ENCODE measurements at regions not wholly inside any gene's neighbourhood (a gene's known extent, or its start where the extent isn't known, plus 50 kb on each side); places are given as distances from the start of the nearest gene placed in this dataset.

GRCh38 chr4:53923921-53924320, 140.5 kb downstream of the CHIC2 start:
- H3K4me3 Mint-ChIP-seq (ENCODE audit: unreplicated experiment) = no peak overlapping the region
- Histone ChIP-seq H2AFZ (ENCODE audit: low read depth, low read length) (no peak overlapping the region), H3K36me3 (ENCODE audit: insufficient read depth, low read length) (no peaks in the 10 kb centered on the region), H3K4me3 (ENCODE audit: insufficient read depth, low read depth, low read length) (no peak overlapping the region), H4K20me1 (ENCODE audit: insufficient read depth, low read length) (no peaks in the 10 kb centered on the region), H3K9ac (ENCODE audit: low read length) (no peak overlapping the region), H3K4me2 (ENCODE audit: low read length) (no peak overlapping the region), H3K79me2 (ENCODE audit: insufficient read depth, low read length) (no peaks in the 10 kb centered on the region), H3K27me3 (ENCODE audit: insufficient read depth, low read length) (no peaks in the 10 kb centered on the region), H3K27ac (ENCODE audit: low read depth, low read length) (no peak overlapping the region), H3K9me3 (ENCODE audit: insufficient read depth, low read depth, low read length) (no peaks in the 10 kb centered on the region), H3K4me1 (ENCODE audit: insufficient read depth, low read length) (no peaks in the 10 kb centered on the region)
- TF ChIP-seq EZH2 (IDR thresholded peaks at IDR 0.05; ENCODE audit: insufficient read depth, low read length) (no peak), CTCF (IDR thresholded peaks at IDR 0.05; ENCODE audit: insufficient read depth, low read depth, low read length) (no peak)
- H3K4me1 Mint-ChIP-seq (ENCODE audit: low read depth, unreplicated experiment) = no peaks in the 10 kb centered on the region
- no peak for DNase-seq (ENCODE audit: low read depth)
- no peak overlapping the region for H3K27ac Mint-ChIP-seq (ENCODE audit: unreplicated experiment)
- H3K36me3 Mint-ChIP-seq (ENCODE audit: low read depth, unreplicated experiment) = peaks cover 3% of the 10 kb centered on the region
- H3K27me3 Mint-ChIP-seq (ENCODE audit: low read depth, unreplicated experiment) = peaks cover 12% of the 10 kb centered on the region
- no peaks in the 10 kb centered on the region for H3K9me3 Mint-ChIP-seq (ENCODE audit: unreplicated experiment)
- no peak for FAIRE-seq

- Mint-ChIP-seq H3K4me3 (ENCODE audit: unreplicated experiment) (no peak overlapping the region), H3K36me3 (ENCODE audit: low read depth, unreplicated experiment) (peaks cover 2% of the 10 kb centered on the region), H3K4me1 (ENCODE audit: low read depth, unreplicated experiment) (peaks cover 7% of the 10 kb centered on the region), H3K27me3 (ENCODE audit: low read depth, unreplicated experiment) (peaks cover 12% of the 10 kb centered on the region), H3K27ac (ENCODE audit: unreplicated experiment) (no peak overlapping the region), H3K9me3 (ENCODE audit: unreplicated experiment) (no peaks in the 10 kb centered on the region)
- Histone ChIP-seq H3K36me3 (ENCODE audit: insufficient read depth, low read length) (no peaks in the 10 kb centered on the region), H2AFZ (ENCODE audit: low read depth, low read length) (no peak overlapping the region), H3K9me3 (ENCODE audit: insufficient read depth, low read depth, low read length) (no peaks in the 10 kb centered on the region), H3K4me3 (ENCODE audit: insufficient read depth, low read depth, low read length) (no peak overlapping the region), H4K20me1 (ENCODE audit: insufficient read depth, low read length) (no peaks in the 10 kb centered on the region), H3K9ac (ENCODE audit: low read length) (no peak overlapping the region), H3K27ac (ENCODE audit: low read depth, low read length) (no peak overlapping the region), H3K27me3 (ENCODE audit: insufficient read depth, low read length) (no peaks in the 10 kb centered on the region), H3K79me2 (ENCODE audit: insufficient read depth, low read length) (no peaks in the 10 kb centered on the region), H3K4me1 (ENCODE audit: insufficient read depth, low read length) (peaks cover 3% of the 10 kb centered on the region), H3K4me2 (ENCODE audit: low read length) (no peak overlapping the region)
- TF ChIP-seq CTCF (IDR thresholded peaks at IDR 0.05; ENCODE audit: insufficient read depth, low read depth, low read length) = no peak
- TF ChIP-seq EZH2 (IDR thresholded peaks at IDR 0.05; ENCODE audit: insufficient read depth, low read length) = no peak
- DNase-seq (ENCODE audit: low read depth) (no peak), FAIRE-seq (no peak)
These were observed 142.5 kb downstream of the CHIC2 start for GRCh38 chr4:53921856-53922255.

- Histone ChIP-seq H3K9me3 (ENCODE audit: insufficient read depth, low read depth, low read length) (no peaks in the 10 kb centered on the region), H3K27me3 (ENCODE audit: insufficient read depth, low read length) (no peaks in the 10 kb centered on the region), H3K4me2 (ENCODE audit: low read length) (no peak overlapping the region), H3K9ac (ENCODE audit: low read length) (no peak overlapping the region), H3K4me3 (ENCODE audit: insufficient read depth, low read depth, low read length) (no peak overlapping the region), H3K36me3 (ENCODE audit: insufficient read depth, low read length) (no peaks in the 10 kb centered on the region), H3K27ac (ENCODE audit: low read depth, low read length) (no peak overlapping the region), H3K79me2 (ENCODE audit: insufficient read depth, low read length) (no peaks in the 10 kb centered on the region), H3K4me1 (ENCODE audit: insufficient read depth, low read length) (peaks cover 7% of the 10 kb centered on the region), H4K20me1 (ENCODE audit: insufficient read depth, low read length) (no peaks in the 10 kb centered on the region), H2AFZ (ENCODE audit: low read depth, low read length) (no peak overlapping the region)
- Mint-ChIP-seq H3K4me1 (ENCODE audit: low read depth, unreplicated experiment) (peaks cover 11% of the 10 kb centered on the region), H3K36me3 (ENCODE audit: low read depth, unreplicated experiment) (peaks cover 2% of the 10 kb centered on the region), H3K4me3 (ENCODE audit: unreplicated experiment) (no peak overlapping the region), H3K27me3 (ENCODE audit: low read depth, unreplicated experiment) (peaks cover 9% of the 10 kb centered on the region), H3K9me3 (ENCODE audit: unreplicated experiment) (no peaks in the 10 kb centered on the region), H3K27ac (ENCODE audit: unreplicated experiment) (no peak overlapping the region)
- DNase-seq (ENCODE audit: low read depth) = no peak
- FAIRE-seq = no peak
- TF ChIP-seq CTCF (IDR thresholded peaks at IDR 0.05; ENCODE audit: insufficient read depth, low read depth, low read length) = no peak
- no peak for TF ChIP-seq EZH2 (IDR thresholded peaks at IDR 0.05; ENCODE audit: insufficient read depth, low read length)
These were observed 143.5 kb downstream of the CHIC2 start for GRCh38 chr4:53920883-53921282.
